NCI-H345 treated with DMSO at 0.1 percent for 48 hours (cell line): ENCODE measurements at regions not wholly inside any gene's neighbourhood (a gene's known extent, or its start where the extent isn't known, plus 50 kb on each side); places are given as distances from the start of the nearest gene placed in this dataset.
A peak's percentile ranks its signal among the peaks of the same experiment; 100 is the strongest.

ENCODE experiments used
- DNase-seq: peaks from one replicate; lab custom pipeline; 2025; ENCODE audit not compliant: unreplicated experiment; lab: John Stamatoyannopoulos, UW

- no peak for DNase-seq
Observed at GRCh38 chr20:24813080-24813479, 136.0 kb upstream of the CST7 start.

GRCh38 chr20:24813496-24813895, 135.6 kb upstream of the CST7 start:
- DNase-seq, result no peak

GRCh38 chr20:24813936-24814335, 135.1 kb upstream of the CST7 start:
- no peak for DNase-seq

- no peak for DNase-seq
Observed at GRCh38 chr20:24814556-24815195, 134.4 kb upstream of the CST7 start.

GRCh38 chr20:24815196-24815815, 133.8 kb upstream of the CST7 start:
- DNase-seq, result no peak

GRCh38 chr20:24815931-24816330, 133.1 kb upstream of the CST7 start:
- no peak for DNase-seq

GRCh38 chr20:24816431-24816830, 132.6 kb upstream of the CST7 start:
- DNase-seq, result no peak

- DNase-seq, result no peak
Observed at GRCh38 chr20:24816907-24817306, 132.2 kb upstream of the CST7 start.

- no peak for DNase-seq
Observed at GRCh38 chr20:24817351-24817750, 131.7 kb upstream of the CST7 start.

GRCh38 chr20:24818056-24818455, 131.0 kb upstream of the CST7 start:
- peak; percentile 17 for DNase-seq

GRCh38 chr20:24819331-24819965, 129.6 kb upstream of the CST7 start:
- no peak for DNase-seq

GRCh38 chr20:24820345-24820744, 128.7 kb upstream of the CST7 start:
- DNase-seq, result no peak

- DNase-seq, result no peak
Observed at GRCh38 chr20:24821391-24821790, 127.7 kb upstream of the CST7 start.

GRCh38 chr20:24823176-24823784, 125.8 kb upstream of the CST7 start:
- DNase-seq, result no peak

GRCh38 chr20:24823989-24824693, 124.9 kb upstream of the CST7 start:
- no peak for DNase-seq

- no peak for DNase-seq
Observed at GRCh38 chr20:24825591-24825990, 123.5 kb upstream of the CST7 start.

- no peak for DNase-seq
Observed at GRCh38 chr20:24827603-24828295, 121.3 kb upstream of the CST7 start.

GRCh38 chr20:24828992-24829648, 119.9 kb upstream of the CST7 start:
- no peak for DNase-seq

GRCh38 chr20:24829649-24830370, 119.3 kb upstream of the CST7 start:
- DNase-seq, result no peak

GRCh38 chr20:24830649-24831048, 118.4 kb upstream of the CST7 start:
- no peak for DNase-seq
